SHP77 (cell line): ENCODE measurements at regions not wholly inside any gene's neighbourhood (a gene's known extent, or its start where the extent isn't known, plus 50 kb on each side); places are given as distances from the start of the nearest gene placed in this dataset.
"Not testable (repeated sequence)": the region's sequence is repeated elsewhere in the genome, so short reads cannot be mapped to it uniquely, and the experiment has no call there.

Source experiments
- DNase-seq, 2 experiments: peaks; one replicate each; lab custom pipeline; 2025; lab: John Stamatoyannopoulos, UW

- no peak for DNase-seq
These were observed 1499.9 kb upstream of the PCDH10 start for GRCh38 chr4:131649227-131649626.

- DNase-seq, result no peak
These were observed 1498.1 kb upstream of the PCDH10 start for GRCh38 chr4:131650951-131651350.

- not testable (repeated sequence) for DNase-seq
These were observed 1465.8 kb upstream of the PCDH10 start for GRCh38 chr4:131683314-131683713.

- no peak for DNase-seq
These were observed 1427.2 kb upstream of the PCDH10 start for GRCh38 chr4:131721883-131722282.

GRCh38 chr4:131723069-131723468 is 1426.0 kb upstream of the PCDH10 start:
- not testable (repeated sequence) for DNase-seq

- peak; percentile 11 to 27 for DNase-seq
These were observed 1424.2 kb upstream of the PCDH10 start for GRCh38 chr4:131724847-131725246.

GRCh38 chr4:131725521-131725920 is 1423.6 kb upstream of the PCDH10 start:
- DNase-seq, result not testable (repeated sequence)

GRCh38 chr4:131726940-131727339 is 1422.2 kb upstream of the PCDH10 start:
- DNase-seq, result not testable (repeated sequence)

- not testable (repeated sequence) for DNase-seq
These were observed 1421.7 kb upstream of the PCDH10 start for GRCh38 chr4:131727418-131727817.

- not testable (repeated sequence) for DNase-seq
These were observed 1419.9 kb upstream of the PCDH10 start for GRCh38 chr4:131729205-131729604.

GRCh38 chr4:131729716-131730398 is 1419.2 kb upstream of the PCDH10 start:
- DNase-seq, result not testable (repeated sequence)

- DNase-seq, result not testable (repeated sequence)
These were observed 1418.5 kb upstream of the PCDH10 start for GRCh38 chr4:131730574-131730973.

- not testable (repeated sequence) for DNase-seq
These were observed 1417.0 kb upstream of the PCDH10 start for GRCh38 chr4:131732034-131732630.

GRCh38 chr4:131734321-131734720 is 1414.8 kb upstream of the PCDH10 start:
- DNase-seq, result not testable (repeated sequence)

GRCh38 chr4:131734851-131735385 is 1414.2 kb upstream of the PCDH10 start:
- DNase-seq, result not testable (repeated sequence)

- DNase-seq, result not testable (repeated sequence)
These were observed 1410.1 kb upstream of the PCDH10 start for GRCh38 chr4:131738991-131739390.

- not testable (repeated sequence) for DNase-seq
These were observed 1407.3 kb upstream of the PCDH10 start for GRCh38 chr4:131741836-131742235.

- DNase-seq, result not testable (repeated sequence)
These were observed 1406.4 kb upstream of the PCDH10 start for GRCh38 chr4:131742536-131743205.

- DNase-seq, result not testable (repeated sequence)
These were observed 1405.7 kb upstream of the PCDH10 start for GRCh38 chr4:131743348-131743747.

- DNase-seq, result not testable (repeated sequence)
These were observed 1401.9 kb upstream of the PCDH10 start for GRCh38 chr4:131747203-131747602.

GRCh38 chr4:131749224-131749623 is 1399.9 kb upstream of the PCDH10 start:
- not testable (repeated sequence) for DNase-seq

GRCh38 chr4:131750006-131750405 is 1399.1 kb upstream of the PCDH10 start:
- DNase-seq, result not testable (repeated sequence)

GRCh38 chr4:131750469-131750868 is 1398.6 kb upstream of the PCDH10 start:
- DNase-seq, result not testable (repeated sequence)
